ENCODE measurements at regions not wholly inside any gene's neighbourhood (a gene's known extent, or its start where the extent isn't known, plus 50 kb on each side); places are given as distances from the start of the nearest gene placed in this dataset.

GRCh38 chr3:20909511-20909910 is 723.5 kb upstream of the SGO1 start:
- ChIA-PET CTCF (interaction anchor here (0.6 kb wide), 1 partner anchor 616 kb away, joined by 3 read pairs; no protein-coding TSS in a partner anchor), POLR2A (no interaction called here)
- H3K4me3 ChIP-seq (ENCODE audit: control insufficient read depth in 1 of 7, extremely low read depth in 1 of 7, insufficient read depth in 4 of 7, low read depth in 2 of 7, low read length in 6 of 7), result no peak overlapping the region
- DNase-seq, result no peak
- WGBS (ENCODE audit: insufficient coverage), result 94% methylated on average over 3 of the region's 3 CpGs
- no peaks in the 10 kb centered on the region for H3K4me1 ChIP-seq (ENCODE audit: control extremely low read depth in 1 of 4, control insufficient read depth in 4 of 4, insufficient read depth in 4 of 4, low read length in 3 of 4)
- H3K27me3 ChIP-seq (replicated peaks in 2 of 5; ENCODE audit: control insufficient read depth in 4 of 5, insufficient read depth in 5 of 5, low read length in 4 of 5), result no peaks in the 10 kb centered on the region
- no peak overlapping the region for H3K27ac ChIP-seq (ENCODE audit: insufficient read depth in 1 of 2, low read depth in 1 of 2, low read length in 2 of 2, poor library complexity in 1 of 2, severe bottlenecking in 2 of 2)
- peaks cover 0 to 1% (median 0%) of the 10 kb centered on the region in 5 experiments for H3K9me3 ChIP-seq (ENCODE audit: control extremely low read depth in 1 of 5, control insufficient read depth in 4 of 5, insufficient read depth in 2 of 5, low read depth in 1 of 5, low read length in 4 of 5)
- H3K36me3 ChIP-seq (ENCODE audit: control insufficient read depth in 4 of 4, insufficient read depth in 4 of 4, low read length in 3 of 4), result no peaks in the 10 kb centered on the region

GRCh38 chr3:20905210-20905805 is 719.3 kb upstream of the SGO1 start:
- POLR2A ChIA-PET, result no interaction called here
- H3K9me3 ChIP-seq (ENCODE audit: control extremely low read depth in 1 of 5, control insufficient read depth in 4 of 5, insufficient read depth in 2 of 5, low read depth in 1 of 5, low read length in 4 of 5), result peaks cover 0 to 1% (median 0%) of the 10 kb centered on the region in 5 experiments
- WGBS (ENCODE audit: insufficient coverage), result 87% methylated on average over 6 of the region's 8 CpGs
- no peaks in the 10 kb centered on the region for H3K27me3 ChIP-seq (replicated peaks in 2 of 5; ENCODE audit: control insufficient read depth in 4 of 5, insufficient read depth in 5 of 5, low read length in 4 of 5)
- no peak overlapping the region for H3K4me3 ChIP-seq (ENCODE audit: control insufficient read depth in 1 of 7, extremely low read depth in 1 of 7, insufficient read depth in 4 of 7, low read depth in 2 of 7, low read length in 6 of 7)
- no peak overlapping the region for H3K27ac ChIP-seq (ENCODE audit: insufficient read depth in 1 of 2, low read depth in 1 of 2, low read length in 2 of 2, poor library complexity in 1 of 2, severe bottlenecking in 2 of 2)
- DNase-seq, result no peak
- no peaks in the 10 kb centered on the region for H3K36me3 ChIP-seq (ENCODE audit: control insufficient read depth in 4 of 4, insufficient read depth in 4 of 4, low read length in 3 of 4)
- CTCF ChIA-PET, result interaction anchor here (2.1 kb wide), 1 partner anchor 12 kb away, joined by 4 read pairs; no protein-coding TSS in a partner anchor
- H3K4me1 ChIP-seq (ENCODE audit: control extremely low read depth in 1 of 4, control insufficient read depth in 4 of 4, insufficient read depth in 4 of 4, low read length in 3 of 4), result no peaks in the 10 kb centered on the region

GRCh38 chr3:20904671-20905070 is 718.7 kb upstream of the SGO1 start:
- Histone ChIP-seq H3K36me3 (ENCODE audit: control insufficient read depth in 4 of 4, insufficient read depth in 4 of 4, low read length in 3 of 4) (no peaks in the 10 kb centered on the region), H3K4me3 (ENCODE audit: control insufficient read depth in 1 of 7, extremely low read depth in 1 of 7, insufficient read depth in 4 of 7, low read depth in 2 of 7, low read length in 6 of 7) (no peak overlapping the region), H3K27ac (ENCODE audit: insufficient read depth in 1 of 2, low read depth in 1 of 2, low read length in 2 of 2, poor library complexity in 1 of 2, severe bottlenecking in 2 of 2) (no peak overlapping the region), H3K4me1 (ENCODE audit: control extremely low read depth in 1 of 4, control insufficient read depth in 4 of 4, insufficient read depth in 4 of 4, low read length in 3 of 4) (no peaks in the 10 kb centered on the region), H3K9me3 (ENCODE audit: control extremely low read depth in 1 of 5, control insufficient read depth in 4 of 5, insufficient read depth in 2 of 5, low read depth in 1 of 5, low read length in 4 of 5) (peaks cover 0 to 1% (median 0%) of the 10 kb centered on the region in 5 experiments), H3K27me3 (replicated peaks in 2 of 5; ENCODE audit: control insufficient read depth in 4 of 5, insufficient read depth in 5 of 5, low read length in 4 of 5) (no peaks in the 10 kb centered on the region)
- ChIA-PET CTCF (no interaction called here), POLR2A (no interaction called here)
- WGBS (ENCODE audit: insufficient coverage), result 48% methylated on average over 3 of the region's 3 CpGs
- DNase-seq, result no peak

GRCh38 chr3:20898962-20899361 is 713.0 kb upstream of the SGO1 start:
- no peaks in the 10 kb centered on the region for H3K36me3 ChIP-seq (ENCODE audit: control insufficient read depth in 4 of 4, insufficient read depth in 4 of 4, low read length in 3 of 4)
- DNase-seq, result no peak
- no peaks in the 10 kb centered on the region for H3K9me3 ChIP-seq (ENCODE audit: control extremely low read depth in 1 of 5, control insufficient read depth in 4 of 5, insufficient read depth in 2 of 5, low read depth in 1 of 5, low read length in 4 of 5)
- no peak overlapping the region for H3K4me3 ChIP-seq (ENCODE audit: control insufficient read depth in 1 of 7, extremely low read depth in 1 of 7, insufficient read depth in 4 of 7, low read depth in 2 of 7, low read length in 6 of 7)
- CTCF ChIA-PET, result interaction anchor here (0.5 kb wide), 1 partner anchor 1021 kb away, joined by 4 read pairs; no protein-coding TSS in a partner anchor
- 100% methylated on average over 1 of the region's 2 CpGs for WGBS (ENCODE audit: insufficient coverage)
- no peak overlapping the region for H3K27ac ChIP-seq (ENCODE audit: insufficient read depth in 1 of 2, low read depth in 1 of 2, low read length in 2 of 2, poor library complexity in 1 of 2, severe bottlenecking in 2 of 2)
- POLR2A ChIA-PET, result no interaction called here
- no peaks in the 10 kb centered on the region for H3K4me1 ChIP-seq (ENCODE audit: control extremely low read depth in 1 of 4, control insufficient read depth in 4 of 4, insufficient read depth in 4 of 4, low read length in 3 of 4)
- H3K27me3 ChIP-seq (replicated peaks in 2 of 5; ENCODE audit: control insufficient read depth in 4 of 5, insufficient read depth in 5 of 5, low read length in 4 of 5), result no peaks in the 10 kb centered on the region

GRCh38 chr3:20890111-20890519 is 704.1 kb upstream of the SGO1 start:
- Histone ChIP-seq H3K4me1 (ENCODE audit: control extremely low read depth in 1 of 4, control insufficient read depth in 4 of 4, insufficient read depth in 4 of 4, low read length in 3 of 4) (no peaks in the 10 kb centered on the region), H3K4me3 (ENCODE audit: control insufficient read depth in 1 of 7, extremely low read depth in 1 of 7, insufficient read depth in 4 of 7, low read depth in 2 of 7, low read length in 6 of 7) (no peak overlapping the region), H3K36me3 (ENCODE audit: control insufficient read depth in 4 of 4, insufficient read depth in 4 of 4, low read length in 3 of 4) (no peaks in the 10 kb centered on the region), H3K27me3 (replicated peaks in 2 of 5; ENCODE audit: control insufficient read depth in 4 of 5, insufficient read depth in 5 of 5, low read length in 4 of 5) (no peaks in the 10 kb centered on the region), H3K27ac (ENCODE audit: insufficient read depth in 1 of 2, low read depth in 1 of 2, low read length in 2 of 2, poor library complexity in 1 of 2, severe bottlenecking in 2 of 2) (no peak overlapping the region), H3K9me3 (ENCODE audit: control extremely low read depth in 1 of 5, control insufficient read depth in 4 of 5, insufficient read depth in 2 of 5, low read depth in 1 of 5, low read length in 4 of 5) (peaks cover 0 to 3% (median 0%) of the 10 kb centered on the region in 5 experiments)
- DNase-seq, result no peak
- 86% methylated on average over 2 of the region's 2 CpGs for WGBS (ENCODE audit: insufficient coverage)
- ChIA-PET POLR2A (no interaction called here), CTCF (no interaction called here)

GRCh38 chr3:20878691-20879090 is 692.7 kb upstream of the SGO1 start:
- no peaks in the 10 kb centered on the region for H3K27me3 ChIP-seq (replicated peaks in 2 of 5; ENCODE audit: control insufficient read depth in 4 of 5, insufficient read depth in 5 of 5, low read length in 4 of 5)
- no peaks in the 10 kb centered on the region for H3K36me3 ChIP-seq (ENCODE audit: control insufficient read depth in 4 of 4, insufficient read depth in 4 of 4, low read length in 3 of 4)
- ChIA-PET CTCF (no interaction called here), POLR2A (no interaction called here)
- H3K4me3 ChIP-seq (ENCODE audit: control insufficient read depth in 1 of 7, extremely low read depth in 1 of 7, insufficient read depth in 4 of 7, low read depth in 2 of 7, low read length in 6 of 7), result no peak overlapping the region
- no CpG with 5 or more reads among the region's 2 CpGs for WGBS (ENCODE audit: insufficient coverage)
- no peak for DNase-seq
- peaks cover 0 to 4% (median 2%) of the 10 kb centered on the region in 5 experiments for H3K9me3 ChIP-seq (ENCODE audit: control extremely low read depth in 1 of 5, control insufficient read depth in 4 of 5, insufficient read depth in 2 of 5, low read depth in 1 of 5, low read length in 4 of 5)
- H3K4me1 ChIP-seq (ENCODE audit: control extremely low read depth in 1 of 4, control insufficient read depth in 4 of 4, insufficient read depth in 4 of 4, low read length in 3 of 4), result no peaks in the 10 kb centered on the region
- H3K27ac ChIP-seq (ENCODE audit: insufficient read depth in 1 of 2, low read depth in 1 of 2, low read length in 2 of 2, poor library complexity in 1 of 2, severe bottlenecking in 2 of 2), result no peak overlapping the region

- Histone ChIP-seq H3K27me3 (replicated peaks in 2 of 5; ENCODE audit: control insufficient read depth in 4 of 5, insufficient read depth in 5 of 5, low read length in 4 of 5) (no peaks in the 10 kb centered on the region), H3K27ac (ENCODE audit: insufficient read depth in 1 of 2, low read depth in 1 of 2, low read length in 2 of 2, poor library complexity in 1 of 2, severe bottlenecking in 2 of 2) (no peak overlapping the region), H3K9me3 (ENCODE audit: control extremely low read depth in 1 of 5, control insufficient read depth in 4 of 5, insufficient read depth in 2 of 5, low read depth in 1 of 5, low read length in 4 of 5) (peaks cover 0 to 4% (median 2%) of the 10 kb centered on the region in 5 experiments), H3K4me3 (ENCODE audit: control insufficient read depth in 1 of 7, extremely low read depth in 1 of 7, insufficient read depth in 4 of 7, low read depth in 2 of 7, low read length in 6 of 7) (no peak overlapping the region), H3K4me1 (ENCODE audit: control extremely low read depth in 1 of 4, control insufficient read depth in 4 of 4, insufficient read depth in 4 of 4, low read length in 3 of 4) (no peaks in the 10 kb centered on the region), H3K36me3 (ENCODE audit: control insufficient read depth in 4 of 4, insufficient read depth in 4 of 4, low read length in 3 of 4) (no peaks in the 10 kb centered on the region)
- ChIA-PET CTCF (no interaction called here), POLR2A (no interaction called here)
- no peak for DNase-seq
- 100% methylated on average over 3 of the region's 3 CpGs for WGBS (ENCODE audit: insufficient coverage)
These were observed 687.2 kb upstream of the SGO1 start for GRCh38 chr3:20873235-20873634.
